DND-41 (cell line): ENCODE measurements at regions not wholly inside any gene's neighbourhood (a gene's known extent, or its start where the extent isn't known, plus 50 kb on each side); places are given as distances from the start of the nearest gene placed in this dataset.

Source experiments
- CTCF ChIP-seq: IDR thresholded peaks from 2 replicates; pipeline ENCODE4 v1.5.1; 2012; ENCODE audit warnings: borderline replicate concordance, low read length, moderate library complexity, mild to moderate bottlenecking; ENCODE audit not compliant: poor library complexity, severe bottlenecking; ENCODE audit errors: extremely low read depth
- EZH2 ChIP-seq: IDR thresholded peaks from 3 replicates; pipeline ENCODE4 v1.6.1; 2012; ENCODE audit warnings: borderline replicate concordance, low read depth, mild to moderate bottlenecking, moderate library complexity, low read length, inconsistent platforms; ENCODE audit not compliant: severe bottlenecking

DNA sequence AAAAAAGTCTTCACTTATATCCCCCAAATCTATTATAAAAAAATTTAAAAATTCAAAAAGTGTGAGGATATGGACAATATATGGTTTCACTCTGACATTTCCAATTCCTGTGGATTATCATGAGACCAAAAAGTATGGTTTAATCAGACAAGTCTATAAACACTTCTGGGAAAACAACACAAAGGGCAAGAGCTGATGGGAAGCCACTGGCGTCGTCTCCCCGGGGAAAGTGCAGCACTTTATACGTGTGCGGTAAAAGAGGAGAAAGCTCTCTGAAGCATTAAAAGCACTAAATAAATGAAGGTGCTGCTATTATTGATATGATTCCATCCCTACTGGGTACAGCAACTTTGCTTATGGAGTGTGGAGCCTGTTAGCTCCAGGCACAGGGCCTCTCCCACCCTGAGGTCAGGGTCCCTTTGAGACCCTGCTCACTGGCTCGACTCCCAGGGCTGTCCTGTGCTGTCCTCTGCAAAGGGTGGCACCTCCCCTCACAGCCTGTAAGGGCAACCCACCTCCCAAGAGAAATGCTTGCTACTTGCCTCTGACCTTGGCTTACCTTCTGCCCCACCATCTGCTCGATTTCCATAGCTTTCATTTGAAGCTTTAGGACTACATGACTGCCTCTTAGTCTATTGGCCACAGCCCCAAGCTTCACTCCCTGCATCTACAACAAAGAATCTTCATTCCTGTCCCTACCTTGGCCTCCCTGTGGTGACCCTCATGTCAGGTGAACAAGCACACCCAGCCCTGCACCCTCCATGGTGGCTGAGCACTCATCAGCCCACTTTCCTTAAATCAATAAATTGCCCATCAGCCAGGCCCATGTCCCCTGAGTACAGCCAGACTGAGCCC lies 248.6 kb downstream of the HNRNPD start:
- no peak for TF ChIP-seq CTCF
- no peak for TF ChIP-seq EZH2
